IMR-90 (cell line): ENCODE measurements at regions not wholly inside any gene's neighbourhood (a gene's known extent, or its start where the extent isn't known, plus 50 kb on each side); places are given as distances from the start of the nearest gene placed in this dataset.

Experiments
- ATAC-seq: fragments of 200-7000 bp; cut with Tn5 transposase; 2 replicates; pipeline ENCODE4 v1.9.1; 2020; ENCODE audit warnings: low read depth, mild to moderate bottlenecking, moderate library complexity
- BruUV-seq: library from RNA; stranded (reverse); fragments of 400-500 nt; replicated peaks from 2 replicates; lab custom pipeline; 2021; lab: Mats Ljungman, UMichigan
- CTCF ChIA-PET: fragments of 300-600 bp; formaldehyde crosslinking; extraction: SDS; loops from one replicate; lab custom pipeline; 2021; ENCODE audit warnings: antibody characterized with exemption; lab: Yijun Ruan, JAX
- POLR2A ChIA-PET: fragments of 300-600 bp; sonication (Branson Sonifier 250); formaldehyde crosslinking; loops from one replicate; lab custom pipeline; 2022; ENCODE audit warnings: antibody characterized with exemption; ENCODE audit not compliant: unreplicated experiment; lab: Charles Lee
- DNase-seq: peaks from one replicate; pipeline ENCODE4 v3.0.0; 2013
- H2AFZ ChIP-seq: replicated peaks from 2 replicates; pipeline ENCODE3; 2013; ENCODE audit warnings: low read length, mild to moderate bottlenecking; ENCODE audit not compliant: poor library complexity
- H2AK5ac ChIP-seq: 2 replicates; pipeline ENCODE4 v1.6.1; 2013; ENCODE audit warnings: low read depth, low read length, inconsistent platforms
- H2AK9ac ChIP-seq: replicated peaks from 2 replicates; pipeline ENCODE3; 2013; ENCODE audit warnings: mild to moderate bottlenecking, low read depth, low read length, moderate library complexity; ENCODE audit not compliant: poor library complexity
- H2BK120ac ChIP-seq: 2 replicates; pipeline ENCODE4 v1.6.1; 2013; ENCODE audit warnings: low read depth, low read length, inconsistent platforms
- H2BK15ac ChIP-seq: 3 replicates; pipeline ENCODE4 v1.6.1; 2013; ENCODE audit warnings: low read depth, low read length, inconsistent platforms
- H2BK20ac ChIP-seq: 2 replicates; pipeline ENCODE4 v1.6.1; 2013; ENCODE audit warnings: low read depth, mild to moderate bottlenecking, inconsistent platforms, low read length, moderate library complexity
- H2BK5ac ChIP-seq: 2 replicates; pipeline ENCODE4 v1.6.1; 2013; ENCODE audit warnings: mild to moderate bottlenecking, low read depth, low read length, inconsistent platforms; ENCODE audit not compliant: poor library complexity, severe bottlenecking
- H3K14ac ChIP-seq: replicated peaks from 2 replicates; pipeline ENCODE4 v1.6.1; 2013; ENCODE audit warnings: low read depth, low read length, inconsistent platforms
- H3K18ac ChIP-seq: 2 replicates; pipeline ENCODE4 v1.6.1; 2013; ENCODE audit warnings: low read depth, low read length, control low read depth
- H3K23ac ChIP-seq: 2 replicates; pipeline ENCODE4 v1.6.1; 2013; ENCODE audit warnings: low read depth, low read length, inconsistent platforms
- H3K27ac ChIP-seq: 2 replicates; pipeline ENCODE4 v1.5.1; 2013; ENCODE audit warnings: mild to moderate bottlenecking, control low read depth, low read length; ENCODE audit not compliant: insufficient read depth
- H3K27me3 ChIP-seq: 2 replicates; pipeline ENCODE4 v1.6.1; 2013; ENCODE audit warnings: low read length; ENCODE audit not compliant: control insufficient read depth, insufficient read depth
- H3K36me3 ChIP-seq: 2 replicates; pipeline ENCODE4 v1.6.1; 2013; ENCODE audit warnings: low read length, mixed read lengths; ENCODE audit not compliant: control insufficient read depth, insufficient read depth
- H3K4ac ChIP-seq: 2 replicates; pipeline ENCODE4 v1.6.1; 2013; ENCODE audit warnings: low read depth, low read length, inconsistent platforms
- H3K4me1 ChIP-seq: 2 replicates; pipeline ENCODE4 v1.6.1; 2013; ENCODE audit warnings: low read length, mixed read lengths; ENCODE audit not compliant: control insufficient read depth, insufficient read depth
- H3K4me2 ChIP-seq: 2 replicates; pipeline ENCODE4 v1.6.1; 2013; ENCODE audit warnings: low read depth, mild to moderate bottlenecking, control low read depth, low read length, moderate library complexity
- H3K4me3 ChIP-seq: 2 replicates; pipeline ENCODE4 v1.5.1; 2013; ENCODE audit warnings: low read depth, mild to moderate bottlenecking, control low read depth, low read length, moderate library complexity; ENCODE audit not compliant: insufficient read depth
- H3K56ac ChIP-seq: 2 replicates; pipeline ENCODE4 v1.6.1; 2013; ENCODE audit warnings: low read length, inconsistent platforms; ENCODE audit not compliant: insufficient read depth; ENCODE audit errors: extremely low read depth
- H3K79me1 ChIP-seq, 2 experiments: 2 replicates each; pipeline ENCODE4 v1.6.1; 2013; ENCODE audit warnings: low read length in 2 of 2, inconsistent platforms in 1 of 2, low read depth in 1 of 2
- H3K9ac ChIP-seq: 2 replicates; pipeline ENCODE4 v1.6.1; 2013; ENCODE audit warnings: low read depth, low read length, control low read depth
- H3K9me1 ChIP-seq: 2 replicates; pipeline ENCODE4 v1.6.1; 2013; ENCODE audit warnings: low read length, inconsistent platforms; ENCODE audit not compliant: insufficient read depth
- H3K9me3 ChIP-seq: 2 replicates; pipeline ENCODE4 v1.6.1; 2013; ENCODE audit warnings: low read length; ENCODE audit not compliant: control insufficient read depth, insufficient read depth
- H4K20me1 ChIP-seq: 2 replicates; pipeline ENCODE4 v1.6.1; 2013; ENCODE audit warnings: low read length, inconsistent platforms; ENCODE audit not compliant: insufficient read depth
- H4K5ac ChIP-seq: 2 replicates; pipeline ENCODE4 v1.6.1; 2013; ENCODE audit warnings: mild to moderate bottlenecking, low read depth, low read length, control low read depth
- H4K8ac ChIP-seq, 2 experiments: 2 replicates each; pipeline ENCODE4 v1.6.1; 2013; ENCODE audit warnings: low read depth in 2 of 2, low read length in 2 of 2, control low read depth in 1 of 2, inconsistent platforms in 1 of 2
- H4K91ac ChIP-seq: 2 replicates; pipeline ENCODE4 v1.6.1; 2013; ENCODE audit warnings: low read depth, low read length, inconsistent platforms; ENCODE audit not compliant: insufficient read depth
- BHLHE40 ChIP-seq: fragments of 150-350 bp; IDR thresholded peaks from 2 replicates; pipeline ENCODE4 v1.6.1; 2016; ENCODE audit warnings: mild to moderate bottlenecking, low read depth, low read length
- CTCF ChIP-seq: conservative IDR thresholded peaks from 2 replicates; pipeline ENCODE4 v1.5.1; 2012; ENCODE audit warnings: mild to moderate bottlenecking, low read depth, low read length, improper control_type of control experiment
- MAFK ChIP-seq: IDR thresholded peaks from 2 replicates; pipeline ENCODE4 v1.6.1; 2012; ENCODE audit warnings: low read depth, low read length, improper control_type of control experiment
- MXI1 ChIP-seq: IDR thresholded peaks from 2 replicates; pipeline ENCODE4 v1.6.1; 2012; ENCODE audit warnings: low read depth, mild to moderate bottlenecking, low read length, moderate library complexity, borderline replicate concordance
- NFE2L2 ChIP-seq: fragments of 150-350 bp; IDR thresholded peaks from 2 replicates; pipeline ENCODE4 v1.6.1; 2016; ENCODE audit warnings: low read depth, mild to moderate bottlenecking, low read length
- RAD21 ChIP-seq: IDR thresholded peaks from 2 replicates; pipeline ENCODE4 v1.6.1; 2012; ENCODE audit warnings: low read length, improper control_type of control experiment
- WGBS, 2 experiments: methylation state at CpG; one replicate each; pipeline versions ENCODE4 v1.1.5 to v1.1.7; 2013; ENCODE audit warnings: missing lambda C conversion rate in 2 of 2; ENCODE audit not compliant: insufficient read length in 1 of 2; ENCODE audit errors: extremely low coverage in 2 of 2; 5-methylcytosine and 5-hydroxymethylcytosine counted together
- dilution Hi-C: fragments of 300-500 bp; cut with HindIII; formaldehyde crosslinking; loops from one replicate; pipeline ENCODE4 v1.14.3; 2018; ENCODE audit warnings: low sequenced_read_pairs; ENCODE audit not compliant: unreplicated experiment
- in situ Hi-C: fragments of 300-500 bp; cut with MboI; formaldehyde crosslinking; loops from 3 replicates; pipeline ENCODE4 v1.14.3; 2019; ENCODE audit warnings: low sequenced_read_pairs, inconsistent platforms, mixed read lengths
- intact Hi-C: fragments of 100-400 bp; cut with micrococcal nuclease; formaldehyde crosslinking; loops from 2 replicates; pipeline ENCODE4 v1.10.0; 2022
- TF ChIP-seq, protein P1 (sequence below): fragments of 150-350 bp; IDR thresholded peaks from 2 replicates; pipeline ENCODE4 v1.6.1; 2017; ENCODE audit warnings: mild to moderate bottlenecking, antibody characterized with exemption, low read length, low read depth
- TF ChIP-seq, protein P2 (sequence below): fragments of 150-350 bp; IDR thresholded peaks from 2 replicates; pipeline ENCODE4 v1.6.1; 2016; ENCODE audit warnings: low read depth, mild to moderate bottlenecking, low read length, moderate library complexity, borderline replicate concordance

DNA sequence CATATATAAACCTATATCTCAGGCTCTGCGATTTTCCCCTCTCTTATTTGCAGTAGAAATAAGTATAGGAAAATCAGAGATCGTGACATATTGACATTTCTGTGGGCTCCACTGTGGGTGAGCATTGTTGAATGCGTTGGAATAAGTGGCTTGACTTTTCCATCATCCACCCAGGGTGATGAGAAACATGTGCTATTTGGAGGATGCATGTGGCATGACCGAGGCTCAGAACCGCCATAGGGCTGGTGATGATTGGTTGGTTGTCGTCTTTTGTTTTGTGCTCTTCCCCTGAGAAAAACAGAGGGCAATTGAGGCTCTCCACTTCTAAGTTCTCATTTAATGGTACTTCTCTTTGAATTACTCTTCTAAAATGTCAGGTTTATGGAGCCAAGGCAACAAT lies 140.1 kb downstream of the MXRA5 start:
- ChIA-PET CTCF (no interaction called here), POLR2A (no interaction called here)
- Histone ChIP-seq H4K8ac (no peak overlapping the region), H3K4ac (no peak overlapping the region), H2BK15ac (no peak overlapping the region), H2AK5ac (no peak overlapping the region), H3K9me3 (no peaks in the 10 kb centered on the region), H4K91ac (no peak overlapping the region), H3K23ac (no peak overlapping the region), H3K4me2 (no peak overlapping the region), H3K14ac (no peak overlapping the region), H3K27ac (no peak overlapping the region), H3K9me1 (no peaks in the 10 kb centered on the region), H3K18ac (no peak overlapping the region), H3K36me3 (no peaks in the 10 kb centered on the region), H3K56ac (no peak overlapping the region), H3K79me1 (no peaks in the 10 kb centered on the region), H2BK120ac (no peak overlapping the region), H3K27me3 (no peaks in the 10 kb centered on the region), H4K5ac (no peak overlapping the region), H2BK5ac (no peak overlapping the region), H2AK9ac (no peak overlapping the region), H3K9ac (no peak overlapping the region), H2BK20ac (no peak overlapping the region), H2AFZ (no peak overlapping the region), H3K4me1 (no peaks in the 10 kb centered on the region), H4K20me1 (no peaks in the 10 kb centered on the region), H3K4me3 (no peak overlapping the region)
- TF ChIP-seq BHLHE40 (no peak), RAD21 (no peak), MAFK (no peak), MXI1 (no peak), NFE2L2 (no peak), CTCF (no peak)
- TF ChIP-seq, protein P1, sequence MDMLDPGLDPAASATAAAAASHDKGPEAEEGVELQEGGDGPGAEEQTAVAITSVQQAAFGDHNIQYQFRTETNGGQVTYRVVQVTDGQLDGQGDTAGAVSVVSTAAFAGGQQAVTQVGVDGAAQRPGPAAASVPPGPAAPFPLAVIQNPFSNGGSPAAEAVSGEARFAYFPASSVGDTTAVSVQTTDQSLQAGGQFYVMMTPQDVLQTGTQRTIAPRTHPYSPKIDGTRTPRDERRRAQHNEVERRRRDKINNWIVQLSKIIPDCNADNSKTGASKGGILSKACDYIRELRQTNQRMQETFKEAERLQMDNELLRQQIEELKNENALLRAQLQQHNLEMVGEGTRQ, result no peak
- TF ChIP-seq, protein P2, sequence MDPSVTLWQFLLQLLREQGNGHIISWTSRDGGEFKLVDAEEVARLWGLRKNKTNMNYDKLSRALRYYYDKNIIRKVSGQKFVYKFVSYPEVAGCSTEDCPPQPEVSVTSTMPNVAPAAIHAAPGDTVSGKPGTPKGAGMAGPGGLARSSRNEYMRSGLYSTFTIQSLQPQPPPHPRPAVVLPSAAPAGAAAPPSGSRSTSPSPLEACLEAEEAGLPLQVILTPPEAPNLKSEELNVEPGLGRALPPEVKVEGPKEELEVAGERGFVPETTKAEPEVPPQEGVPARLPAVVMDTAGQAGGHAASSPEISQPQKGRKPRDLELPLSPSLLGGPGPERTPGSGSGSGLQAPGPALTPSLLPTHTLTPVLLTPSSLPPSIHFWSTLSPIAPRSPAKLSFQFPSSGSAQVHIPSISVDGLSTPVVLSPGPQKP, result no peak
- intact Hi-C loops (no loop called here), in situ Hi-C loops (no loop called here), dilution Hi-C loops (no loop called here)
- no TSS peak for BruUV-seq
- no CpG with 5 or more reads among the region's 6 CpGs for WGBS, 2 experiments
- no peak for ATAC-seq
- no peak for DNase-seq
